ENCODE measurements at regions not wholly inside any gene's neighbourhood (a gene's known extent, or its start where the extent isn't known, plus 50 kb on each side); places are given as distances from the start of the nearest gene placed in this dataset.

GRCh38 chr4:45437381-45437780 is 686.5 kb downstream of the GABRG1 start:
- TF ChIP-seq CTCF (IDR thresholded peaks at IDR 0.05; ENCODE audit: insufficient read depth, low read length) (no peak), POLR2AphosphoS5 (IDR thresholded peaks at IDR 0.05; ENCODE audit: low read depth) (no peak), GABPA (IDR thresholded peaks at IDR 0.05; ENCODE audit: low read depth) (no peak), SPI1 (IDR thresholded peaks at IDR 0.05; ENCODE audit: borderline replicate concordance, low read depth) (no peak), REST (IDR thresholded peaks at IDR 0.05; ENCODE audit: insufficient replicate concordance, low read depth) (no peak)
